ENCODE measurements at regions not wholly inside any gene's neighbourhood (a gene's known extent, or its start where the extent isn't known, plus 50 kb on each side); places are given as distances from the start of the nearest gene placed in this dataset.

DNA sequence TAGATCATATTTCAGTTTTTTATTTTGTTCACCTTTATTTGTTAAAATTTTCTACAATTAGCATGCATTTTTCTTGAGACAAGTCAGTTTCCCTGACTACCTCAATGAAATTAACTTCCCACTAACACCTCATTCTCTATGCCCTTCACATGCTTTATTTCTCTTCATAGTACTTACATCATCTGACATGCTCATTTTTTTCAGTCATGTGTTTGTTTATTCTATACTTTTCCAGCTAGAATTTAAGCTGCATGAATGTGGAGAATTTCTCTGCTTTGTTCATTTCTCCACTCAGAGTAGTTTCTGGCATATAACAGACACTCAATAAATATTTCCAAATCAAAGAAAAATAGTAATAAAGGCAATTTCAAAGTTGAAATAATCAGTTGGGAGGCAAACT is 78.9 kb upstream of the SCN7A start:
- H3K27me3 Mint-ChIP-seq (ENCODE audit: unreplicated experiment) = no peaks in the 10 kb centered on the region
- no peaks in the 10 kb centered on the region for H3K9me3 Mint-ChIP-seq (ENCODE audit: unreplicated experiment)
- H3K27ac Mint-ChIP-seq (ENCODE audit: unreplicated experiment) = no peak overlapping the region
- no peak for DNase-seq
- no peaks in the 10 kb centered on the region for H3K36me3 Mint-ChIP-seq (ENCODE audit: unreplicated experiment)
- no peak overlapping the region for H3K4me3 Mint-ChIP-seq (ENCODE audit: unreplicated experiment)
- H3K4me1 Mint-ChIP-seq (ENCODE audit: low read depth, unreplicated experiment) = no peaks in the 10 kb centered on the region
- TF ChIP-seq, protein P1, sequence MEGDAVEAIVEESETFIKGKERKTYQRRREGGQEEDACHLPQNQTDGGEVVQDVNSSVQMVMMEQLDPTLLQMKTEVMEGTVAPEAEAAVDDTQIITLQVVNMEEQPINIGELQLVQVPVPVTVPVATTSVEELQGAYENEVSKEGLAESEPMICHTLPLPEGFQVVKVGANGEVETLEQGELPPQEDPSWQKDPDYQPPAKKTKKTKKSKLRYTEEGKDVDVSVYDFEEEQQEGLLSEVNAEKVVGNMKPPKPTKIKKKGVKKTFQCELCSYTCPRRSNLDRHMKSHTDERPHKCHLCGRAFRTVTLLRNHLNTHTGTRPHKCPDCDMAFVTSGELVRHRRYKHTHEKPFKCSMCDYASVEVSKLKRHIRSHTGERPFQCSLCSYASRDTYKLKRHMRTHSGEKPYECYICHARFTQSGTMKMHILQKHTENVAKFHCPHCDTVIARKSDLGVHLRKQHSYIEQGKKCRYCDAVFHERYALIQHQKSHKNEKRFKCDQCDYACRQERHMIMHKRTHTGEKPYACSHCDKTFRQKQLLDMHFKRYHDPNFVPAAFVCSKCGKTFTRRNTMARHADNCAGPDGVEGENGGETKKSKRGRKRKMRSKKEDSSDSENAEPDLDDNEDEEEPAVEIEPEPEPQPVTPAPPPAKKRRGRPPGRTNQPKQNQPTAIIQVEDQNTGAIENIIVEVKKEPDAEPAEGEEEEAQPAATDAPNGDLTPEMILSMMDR (IDR thresholded peaks at IDR 0.05; ENCODE audit: partially characterized antibody, unreplicated experiment) = no peak

DNA sequence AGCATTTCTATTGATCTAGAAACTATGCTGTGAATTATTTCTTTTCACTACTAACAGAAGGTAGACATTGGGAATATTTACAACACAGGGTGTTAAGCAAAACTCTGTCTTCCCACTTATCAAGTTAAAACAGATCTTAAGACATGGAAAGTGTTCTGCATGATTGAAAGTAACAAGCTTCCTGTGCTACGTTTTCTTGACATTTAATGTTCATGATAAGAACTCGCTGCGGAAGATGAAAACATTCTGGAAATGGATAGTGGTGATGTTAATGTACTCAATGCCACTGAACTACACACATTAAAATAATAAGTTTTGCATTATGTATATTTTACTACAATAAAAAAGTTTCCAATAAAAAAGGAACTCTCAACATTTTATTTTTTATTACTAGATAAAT is 74.4 kb upstream of the SCN7A start:
- Mint-ChIP-seq H3K4me3 (ENCODE audit: unreplicated experiment) (no peak overlapping the region), H3K27me3 (ENCODE audit: unreplicated experiment) (no peaks in the 10 kb centered on the region), H3K4me1 (ENCODE audit: low read depth, unreplicated experiment) (no peaks in the 10 kb centered on the region), H3K36me3 (ENCODE audit: unreplicated experiment) (no peaks in the 10 kb centered on the region), H3K27ac (ENCODE audit: unreplicated experiment) (no peak overlapping the region), H3K9me3 (ENCODE audit: unreplicated experiment) (no peaks in the 10 kb centered on the region)
- TF ChIP-seq, protein P1 (IDR thresholded peaks at IDR 0.05; ENCODE audit: partially characterized antibody, unreplicated experiment) = no peak
- DNase-seq = no peak

DNA sequence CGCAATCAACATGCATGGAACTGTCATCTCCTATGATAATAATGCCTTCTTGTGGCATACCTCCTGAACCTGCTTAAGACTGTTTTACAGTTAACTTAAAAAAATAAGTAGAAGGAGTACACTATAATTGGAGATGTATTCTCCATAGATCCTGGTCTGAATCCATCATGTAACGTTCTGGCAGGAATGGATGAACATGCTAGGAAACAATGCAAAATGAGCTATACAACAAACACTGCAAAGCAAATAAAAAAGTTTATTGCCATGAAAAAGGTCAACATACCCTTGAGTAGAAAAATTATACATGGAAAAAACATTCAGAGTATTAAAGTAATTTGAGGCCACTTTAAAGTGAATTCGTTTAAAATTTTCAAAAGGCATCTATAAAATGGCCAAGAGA is 71.5 kb upstream of the SCN7A start:
- H3K27me3 Mint-ChIP-seq (ENCODE audit: unreplicated experiment) = no peaks in the 10 kb centered on the region
- TF ChIP-seq, protein P1 (IDR thresholded peaks at IDR 0.05; ENCODE audit: partially characterized antibody, unreplicated experiment) = no peak
- no peak overlapping the region for H3K4me3 Mint-ChIP-seq (ENCODE audit: unreplicated experiment)
- no peaks in the 10 kb centered on the region for H3K36me3 Mint-ChIP-seq (ENCODE audit: unreplicated experiment)
- H3K4me1 Mint-ChIP-seq (ENCODE audit: low read depth, unreplicated experiment) = no peaks in the 10 kb centered on the region
- H3K9me3 Mint-ChIP-seq (ENCODE audit: unreplicated experiment) = no peaks in the 10 kb centered on the region
- no peak overlapping the region for H3K27ac Mint-ChIP-seq (ENCODE audit: unreplicated experiment)
- no peak for DNase-seq

DNA sequence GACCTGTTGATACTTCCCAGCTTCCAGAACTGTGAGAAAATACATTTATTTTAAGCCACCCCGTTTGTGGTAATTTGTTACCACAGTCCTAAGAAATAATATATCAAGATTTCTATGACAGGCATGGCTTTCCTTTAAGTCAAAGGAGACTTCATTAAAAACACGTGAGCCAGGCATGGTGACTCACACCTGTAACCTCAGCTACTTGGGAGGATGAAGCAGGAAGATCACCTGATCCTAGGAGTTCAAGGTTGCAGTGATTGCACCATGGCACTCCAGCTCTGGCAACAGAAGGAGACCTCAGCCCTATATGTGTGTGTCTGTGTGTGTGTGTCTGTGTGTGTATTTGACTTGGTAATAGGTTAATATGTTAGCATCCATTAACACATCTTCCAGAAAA is 69.8 kb upstream of the SCN7A start:
- Mint-ChIP-seq H3K27ac (ENCODE audit: unreplicated experiment) (no peak overlapping the region), H3K27me3 (ENCODE audit: unreplicated experiment) (no peaks in the 10 kb centered on the region), H3K36me3 (ENCODE audit: unreplicated experiment) (no peaks in the 10 kb centered on the region), H3K4me3 (ENCODE audit: unreplicated experiment) (no peak overlapping the region), H3K9me3 (ENCODE audit: unreplicated experiment) (no peaks in the 10 kb centered on the region), H3K4me1 (ENCODE audit: low read depth, unreplicated experiment) (no peaks in the 10 kb centered on the region)
- TF ChIP-seq, protein P1 (IDR thresholded peaks at IDR 0.05; ENCODE audit: partially characterized antibody, unreplicated experiment) = no peak
- no peak for DNase-seq

GRCh38 chr2:166560022-166560421 is 66.0 kb upstream of the SCN7A start:
- Mint-ChIP-seq H3K27ac (ENCODE audit: unreplicated experiment) (no peak overlapping the region), H3K27me3 (ENCODE audit: unreplicated experiment) (no peaks in the 10 kb centered on the region), H3K9me3 (ENCODE audit: unreplicated experiment) (no peaks in the 10 kb centered on the region), H3K4me1 (ENCODE audit: low read depth, unreplicated experiment) (no peaks in the 10 kb centered on the region), H3K36me3 (ENCODE audit: unreplicated experiment) (no peaks in the 10 kb centered on the region), H3K4me3 (ENCODE audit: unreplicated experiment) (no peak overlapping the region)
- no peak for DNase-seq
- TF ChIP-seq, protein P1 (IDR thresholded peaks at IDR 0.05; ENCODE audit: partially characterized antibody, unreplicated experiment) = no peak
